SK-MEL-5 (cell line): ENCODE measurements at regions not wholly inside any gene's neighbourhood (a gene's known extent, or its start where the extent isn't known, plus 50 kb on each side); places are given as distances from the start of the nearest gene placed in this dataset.
"Not testable (repeated sequence)": the region's sequence is repeated elsewhere in the genome, so short reads cannot be mapped to it uniquely, and the experiment has no call there.

Experiments used
- DNase-seq: peaks from one replicate; pipeline ENCODE4 v3.0.0-alpha.2; 2016; ENCODE audit warnings: low read depth, low spot score
- in situ Hi-C: cut with HindIII; loops from 2 replicates; pipeline ENCODE4 v1.10.0; 2016; ENCODE audit warnings: low sequenced_read_pairs, high pct_unique_total_duplicates, low pct_unique_long_range_greater_than_20kb

DNA sequence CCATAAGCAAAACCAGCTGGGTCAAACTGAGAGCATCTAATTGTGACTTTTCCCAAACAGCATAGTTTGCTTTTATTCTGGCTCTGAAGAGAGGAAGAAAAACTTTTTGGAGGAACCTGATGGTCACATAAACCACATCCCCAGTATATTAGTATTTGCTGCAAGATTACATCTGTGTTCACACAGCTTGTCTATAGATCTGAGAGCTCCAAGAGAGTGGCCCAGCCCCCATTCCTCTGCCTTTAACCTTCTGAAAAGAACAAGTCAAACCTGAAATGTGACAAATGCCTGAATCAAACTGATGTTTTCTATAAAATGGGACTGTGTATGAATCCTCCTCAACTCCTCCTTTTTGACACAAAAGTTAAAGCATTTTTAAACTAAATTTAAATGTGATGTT, 435.2 kb downstream of the ZNF479 start:
- in situ Hi-C loops, DNase-seq: not testable (repeated sequence)

DNA sequence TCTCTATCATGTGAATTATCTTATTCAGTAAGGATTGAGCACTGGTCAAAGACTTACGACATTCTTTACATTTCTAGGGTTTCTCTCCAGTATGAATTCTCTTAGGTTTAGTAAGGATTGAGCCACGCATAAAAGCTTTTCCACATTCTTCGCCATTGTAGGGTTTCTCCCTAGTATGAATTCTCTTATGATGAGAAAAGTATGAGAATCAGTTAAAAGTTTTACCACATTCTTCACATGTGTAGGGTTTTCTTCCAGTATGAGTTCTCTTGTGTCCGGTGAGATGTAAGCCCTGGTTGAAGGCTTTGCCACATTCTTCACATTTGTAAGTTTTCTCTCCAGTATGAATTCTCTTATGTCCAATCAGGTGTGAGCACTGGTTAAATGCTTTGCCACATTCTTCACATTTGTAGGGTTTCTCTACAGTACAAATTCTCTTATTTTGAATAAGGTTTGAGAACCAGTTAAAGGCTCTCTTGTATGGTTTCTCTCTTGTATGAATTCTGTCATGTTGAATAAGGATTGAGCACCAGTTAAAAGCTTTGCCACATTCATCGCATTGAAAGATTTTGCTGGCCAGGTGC, 445.9 kb downstream of the ZNF479 start:
- no peak for DNase-seq
- in situ Hi-C loops, result no loop called here

DNA sequence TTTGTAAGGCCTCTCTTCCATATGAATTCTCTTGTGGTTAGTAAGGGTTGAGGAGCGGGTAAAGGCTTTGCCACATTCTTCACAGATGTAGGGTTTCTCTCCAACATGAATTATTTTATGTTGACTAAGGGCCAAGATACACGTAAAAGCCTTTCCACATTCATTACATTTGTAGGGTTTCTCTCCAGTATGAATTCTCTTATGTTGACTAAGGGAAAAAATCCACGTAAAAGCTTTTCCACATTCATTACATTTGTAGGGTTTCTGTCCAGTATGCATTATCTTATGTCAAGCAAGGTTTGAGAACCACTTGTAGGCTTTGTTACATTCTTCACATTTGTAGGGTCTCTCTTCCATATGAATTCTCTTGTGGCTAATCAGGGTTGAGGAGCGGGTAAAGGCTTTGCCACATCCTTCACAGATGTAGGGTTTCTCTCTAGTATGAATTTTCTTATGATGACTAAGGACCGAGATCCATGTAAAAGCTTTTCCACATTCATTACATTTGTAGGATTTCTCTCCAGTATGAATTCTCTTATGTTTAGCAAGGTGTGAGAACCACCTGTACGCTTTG, 493.0 kb downstream of the ZNF479 start:
- in situ Hi-C loops, result no loop called here
- DNase-seq, result no peak

DNA sequence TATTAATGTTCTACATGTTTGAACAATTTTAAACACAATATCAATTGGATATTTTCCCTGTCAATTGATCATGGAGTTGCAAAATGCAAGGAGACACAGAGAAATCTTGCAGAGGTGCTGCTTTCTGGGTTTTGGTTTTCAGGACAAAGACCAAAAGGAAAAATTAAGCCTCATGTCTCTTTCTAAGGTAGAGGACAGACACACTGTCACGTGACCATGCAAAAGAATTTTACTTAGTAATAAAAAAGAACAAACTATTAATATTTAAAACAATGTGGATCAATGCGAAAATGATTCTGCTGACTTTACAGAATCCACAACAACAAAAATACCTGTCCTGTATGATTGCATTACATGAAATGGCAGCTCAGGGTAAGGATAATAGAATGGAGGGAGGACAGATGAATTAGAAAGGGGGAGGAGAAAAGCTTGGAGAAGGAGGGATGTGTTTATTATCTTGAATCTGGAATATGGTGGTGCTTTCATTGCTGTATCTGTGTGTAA, 493.7 kb upstream of the NUPR2 start:
- in situ Hi-C loops, result no loop called here

DNA sequence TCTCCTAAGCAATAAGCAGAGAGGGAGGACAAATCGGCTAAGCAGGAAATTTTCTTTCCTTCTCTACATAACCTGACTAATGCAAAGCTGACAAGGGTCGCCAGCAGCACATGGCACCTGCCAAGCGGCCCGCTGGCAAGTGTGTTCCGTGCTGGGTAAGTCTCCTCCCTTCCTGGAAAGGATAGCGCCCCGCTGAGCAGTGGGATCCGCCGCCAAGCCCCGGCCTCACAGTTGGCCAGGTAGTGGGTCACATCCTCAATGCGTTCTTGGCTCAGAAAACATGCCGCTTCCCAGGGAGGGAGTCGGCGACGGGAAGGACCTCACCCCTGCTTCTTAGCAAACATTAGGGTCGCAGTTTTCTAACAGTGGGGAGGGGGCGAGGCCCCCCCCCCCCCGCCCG, 488.9 kb upstream of the NUPR2 start:
- in situ Hi-C loops, result no loop called here
- DNase-seq, result no peak

More for the DNA sequence above, 493.7 kb upstream of the NUPR2 start:
- no peak for DNase-seq

DNA sequence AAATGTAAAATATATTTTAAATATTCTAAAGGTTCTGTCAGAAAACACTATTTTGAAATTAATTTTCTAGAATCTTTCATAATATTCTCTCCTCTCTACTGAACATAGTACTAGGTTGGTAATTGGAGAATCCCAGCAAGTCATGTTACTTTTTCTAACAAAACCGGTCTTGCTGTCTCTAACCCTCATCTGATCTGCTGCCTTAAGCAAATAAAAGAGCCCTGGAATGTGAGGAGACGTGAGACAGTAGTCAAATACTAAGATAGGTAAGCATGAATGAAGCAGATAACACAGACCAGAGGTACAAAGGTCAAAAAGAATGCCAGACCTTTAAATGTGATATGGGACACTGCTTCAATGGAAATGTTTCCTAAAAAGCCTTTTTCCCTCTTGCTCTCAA, 462.4 kb upstream of the NUPR2 start:
- in situ Hi-C loops, result no loop called here
- DNase-seq, result no peak

DNA sequence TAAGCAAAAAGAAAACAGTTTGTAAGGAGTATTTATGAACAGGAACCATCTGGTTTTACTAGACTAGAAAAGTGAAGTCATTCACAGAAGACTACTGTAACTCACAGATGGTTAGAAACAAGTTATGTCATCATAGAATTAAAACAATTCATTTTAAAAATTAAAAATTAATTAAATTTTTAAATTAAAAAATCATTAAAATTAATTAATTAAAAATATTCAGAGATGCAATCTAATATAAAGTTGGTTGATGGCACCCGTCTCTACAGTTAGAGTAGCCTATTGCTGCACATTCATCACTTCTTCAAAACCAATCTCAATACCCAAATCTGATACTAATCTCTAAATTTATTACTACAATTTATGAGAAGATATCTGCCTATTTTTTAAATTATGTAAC, 454.8 kb upstream of the NUPR2 start:
- in situ Hi-C loops, result no loop called here
- DNase-seq, result no peak

DNA sequence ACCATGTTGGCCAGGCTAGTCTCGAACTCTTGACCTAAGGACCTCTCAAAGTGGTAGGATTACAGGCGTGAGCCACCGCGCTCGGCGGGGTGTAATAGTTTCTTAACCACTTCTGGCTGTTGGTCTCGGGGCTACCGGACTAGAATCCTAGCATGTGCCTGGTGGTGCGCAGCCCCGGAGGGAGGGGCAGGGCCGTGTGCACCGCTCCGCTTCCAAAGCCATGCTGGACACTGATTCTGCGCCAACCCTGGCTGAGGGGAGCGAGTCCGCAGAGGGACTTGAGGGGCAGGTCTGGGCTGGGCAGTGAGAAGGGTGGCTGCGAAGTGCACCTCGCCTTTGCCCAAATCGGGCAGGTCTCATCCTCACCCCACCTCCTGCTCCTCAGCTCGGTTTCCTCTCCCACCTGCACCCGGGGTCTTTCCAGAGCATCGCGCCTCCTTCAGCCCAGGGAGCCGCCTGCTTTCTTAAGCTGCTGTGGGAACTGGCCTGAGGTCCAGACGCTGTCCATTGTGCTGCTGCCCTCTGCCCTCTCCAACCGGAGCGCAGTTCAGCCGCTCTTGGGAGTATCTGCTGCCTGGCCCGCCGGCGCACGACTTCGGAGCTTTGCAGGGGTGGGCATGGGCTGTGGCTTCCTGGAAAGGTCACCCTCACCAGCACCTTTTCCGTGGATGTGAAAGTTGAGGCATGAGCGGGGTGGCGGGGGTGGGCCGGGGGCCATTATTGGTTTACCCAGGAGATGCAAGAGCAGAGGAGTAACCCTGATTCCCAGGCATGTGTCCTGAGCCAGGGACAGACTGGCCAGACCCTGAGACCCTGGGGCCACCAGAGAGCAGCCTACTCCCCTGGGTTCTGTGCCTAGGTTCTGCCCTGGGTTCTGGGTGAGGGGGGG, 422.6 kb upstream of the NUPR2 start:
- in situ Hi-C loops, result no loop called here
- DNase-seq, result no peak

DNA sequence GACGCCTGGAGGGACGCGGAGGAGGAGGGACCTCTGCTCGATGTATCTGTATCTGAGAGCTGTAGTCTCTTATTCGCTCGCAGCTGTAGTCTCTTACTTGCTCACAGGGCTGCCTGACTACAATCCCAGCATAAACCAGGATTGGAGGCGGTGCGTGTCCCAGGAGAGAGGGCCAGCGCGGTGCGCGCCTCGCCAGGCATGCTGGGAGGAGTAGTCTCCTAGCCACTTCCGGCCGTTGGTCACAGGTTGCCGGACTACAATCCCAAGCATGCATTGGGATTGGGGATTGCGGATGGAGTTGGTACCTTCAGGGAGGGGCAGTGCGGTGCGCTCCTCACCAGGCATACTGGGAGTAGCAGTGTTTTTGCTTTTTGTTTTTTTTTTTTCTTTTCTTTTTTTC, 421.7 kb upstream of the NUPR2 start:
- DNase-seq, result no peak
- in situ Hi-C loops, result no loop called here

DNA sequence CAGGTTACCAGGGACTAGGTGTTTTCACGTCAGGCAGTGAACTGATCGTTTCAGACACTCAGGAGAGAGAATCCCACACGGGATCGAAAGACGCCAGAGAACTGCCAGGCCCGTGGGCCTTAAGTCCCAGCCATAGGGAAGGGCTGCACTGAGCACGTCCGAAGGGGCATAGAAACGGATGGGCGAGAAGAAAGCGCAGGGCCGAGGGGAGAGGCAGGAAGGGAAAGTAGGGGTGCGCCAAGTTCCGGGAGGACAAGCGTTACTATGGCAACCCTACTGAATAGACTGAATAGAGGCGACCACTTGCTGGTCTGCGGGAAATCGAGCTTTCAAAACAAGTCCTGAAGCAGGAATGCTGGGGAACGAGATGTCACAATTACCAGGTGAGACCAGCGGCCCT, 421.3 kb upstream of the NUPR2 start:
- in situ Hi-C loops, result no loop called here

DNA sequence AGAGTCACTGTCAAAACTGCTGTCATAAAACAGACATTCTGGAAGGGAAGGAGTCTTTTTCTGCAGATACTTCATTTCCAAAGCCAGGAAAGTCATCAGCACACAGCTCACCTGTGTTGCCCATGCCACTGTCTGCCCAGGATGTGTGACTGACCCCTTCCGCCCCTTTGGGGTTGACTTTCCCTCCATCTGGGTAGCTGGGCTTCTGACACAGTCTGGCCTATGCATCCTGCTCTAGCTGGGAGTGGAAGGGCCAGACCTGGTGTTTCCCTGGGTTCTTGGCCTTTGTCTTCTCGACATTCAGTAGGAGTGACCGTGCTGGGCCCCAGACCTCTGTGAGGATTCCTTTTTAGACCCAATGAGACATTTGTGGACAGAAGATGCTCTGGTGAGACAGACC, 378.9 kb upstream of the NUPR2 start:
- no peak for DNase-seq
- in situ Hi-C loops, result no loop called here

More for the DNA sequence above, 421.3 kb upstream of the NUPR2 start:
- DNase-seq, result no peak

DNA sequence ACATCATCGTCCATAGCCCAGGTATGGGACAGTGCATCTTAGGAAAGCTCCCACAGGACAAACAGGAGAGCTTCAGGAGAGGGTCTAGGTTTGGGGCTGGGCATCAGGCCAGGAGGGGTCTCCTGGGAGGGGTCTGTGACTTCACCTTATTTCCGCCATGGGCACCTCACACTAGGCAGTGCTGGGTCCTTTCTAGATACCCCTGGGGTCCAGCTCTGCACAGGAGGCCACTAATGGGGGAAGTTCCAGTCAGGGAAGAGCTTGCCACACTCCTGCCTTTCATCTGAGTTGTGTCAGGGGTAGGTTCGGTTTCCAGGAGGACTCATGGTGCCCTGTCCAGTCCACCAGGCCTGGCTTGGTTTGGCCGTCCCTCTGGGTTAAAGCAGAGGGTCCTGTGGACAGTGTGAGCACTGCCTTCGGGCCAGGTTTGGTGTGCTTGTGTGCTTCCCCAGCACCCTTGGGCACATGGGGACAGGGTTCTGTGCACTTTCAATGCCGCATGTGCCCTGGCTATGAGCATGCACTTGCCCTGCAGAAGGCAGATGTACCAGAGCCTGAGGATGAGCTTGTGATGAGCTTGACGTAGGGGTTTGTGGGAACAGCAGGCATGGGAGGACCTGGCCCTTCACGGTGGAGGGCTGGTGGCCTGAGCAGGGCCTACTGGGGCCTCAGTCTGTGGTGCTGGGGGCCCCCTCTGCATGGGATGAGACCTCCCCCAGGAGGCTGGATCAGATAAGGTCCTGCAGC, 377.7 kb upstream of the NUPR2 start:
- in situ Hi-C loops, result no loop called here
- DNase-seq, result no peak

DNA sequence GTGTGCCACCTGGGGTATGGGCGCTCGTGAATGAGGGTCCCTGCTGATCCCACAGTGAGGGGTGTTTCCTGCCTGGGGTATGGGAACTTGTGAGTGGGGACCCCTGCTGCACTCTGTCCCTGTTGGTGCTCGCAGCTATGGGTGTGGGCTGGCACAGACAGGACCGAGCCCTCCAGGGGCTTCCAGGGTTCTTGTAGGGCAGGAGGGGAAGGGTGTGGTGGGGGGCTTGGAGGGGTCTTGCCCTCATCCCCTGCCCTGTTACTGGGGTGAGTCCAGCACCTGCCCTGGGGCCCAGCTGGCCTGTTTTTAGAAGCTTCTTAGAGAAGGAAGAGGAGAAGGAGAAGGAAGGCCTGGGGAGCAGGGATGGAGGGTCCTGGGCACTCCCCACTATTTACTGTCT, 377.0 kb upstream of the NUPR2 start:
- in situ Hi-C loops, result no loop called here
- DNase-seq, result no peak

DNA sequence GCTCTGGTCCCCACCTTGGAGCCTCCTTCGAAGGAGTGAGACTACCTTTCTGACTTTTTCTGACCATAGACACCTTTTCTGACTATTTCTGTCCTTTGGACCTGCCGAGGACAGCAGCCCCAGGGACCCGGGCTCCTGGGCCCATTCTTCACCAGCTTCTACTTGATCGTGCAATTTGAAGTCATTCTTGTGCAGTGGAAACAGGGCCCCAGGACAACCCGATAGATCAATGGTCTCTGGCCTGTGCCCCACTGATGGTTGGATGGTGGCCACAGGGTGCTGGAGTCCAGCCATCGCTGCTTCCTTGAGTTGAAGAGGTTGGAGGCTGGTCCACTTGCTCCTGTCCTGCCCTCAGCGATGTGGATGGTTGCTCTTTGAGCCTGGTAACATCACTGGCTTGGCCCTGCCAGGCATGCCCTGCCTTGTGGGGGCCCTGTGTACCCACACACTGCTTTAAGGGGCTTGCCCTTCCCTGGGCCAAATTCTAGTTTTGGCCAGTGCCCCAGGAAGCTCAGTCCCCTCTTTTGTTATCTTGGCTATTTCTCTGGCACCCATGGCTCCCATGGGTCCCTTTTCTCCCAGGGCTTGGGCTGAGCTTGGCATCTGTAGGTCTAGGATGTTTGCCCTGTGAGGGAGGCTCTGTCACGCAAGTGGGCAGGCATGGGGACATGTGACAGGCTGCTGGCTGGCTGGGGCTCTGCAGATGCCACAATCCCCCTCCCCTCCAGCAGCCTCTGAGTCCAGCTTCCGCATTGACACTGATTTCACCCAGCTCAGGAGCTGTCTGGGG, 375.6 kb upstream of the NUPR2 start:
- DNase-seq, result no peak

DNA sequence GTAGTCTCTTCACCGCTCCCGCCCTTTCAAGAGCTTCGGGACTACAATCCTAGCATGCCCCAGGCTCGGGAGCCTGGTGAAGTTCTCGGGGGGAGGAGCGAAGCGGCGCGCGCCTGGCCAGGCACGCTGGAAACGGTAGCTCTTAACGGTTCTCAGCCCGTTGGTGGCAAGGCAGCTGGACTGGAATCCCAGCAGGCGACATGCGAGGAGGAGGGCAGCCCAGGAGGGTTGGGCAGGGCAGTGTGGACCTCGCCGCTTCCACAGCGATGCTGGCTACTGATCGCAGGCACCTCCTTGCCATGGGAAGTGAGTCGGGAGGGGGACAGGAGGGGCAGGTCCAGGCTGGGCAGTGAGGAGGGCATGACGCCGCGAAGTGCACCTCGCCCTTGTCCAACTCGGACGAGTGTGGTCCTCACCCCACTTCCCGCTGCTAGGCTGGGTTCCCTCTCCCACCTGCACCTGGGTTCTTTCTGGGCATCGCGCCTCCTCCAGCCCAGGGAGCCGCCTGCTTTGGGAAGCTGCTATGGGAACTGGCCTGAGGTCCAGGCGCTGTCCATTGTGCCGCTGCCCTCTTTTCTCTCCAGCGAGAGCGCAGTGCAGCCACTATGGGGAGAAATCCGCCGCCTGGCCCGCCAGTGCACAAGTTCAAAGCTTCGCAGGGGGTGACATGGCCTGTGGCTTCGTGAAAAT, 367.8 kb upstream of the NUPR2 start:
- in situ Hi-C loops, result no loop called here
- no peak for DNase-seq

More for the DNA sequence above, 375.6 kb upstream of the NUPR2 start:
- in situ Hi-C loops, result no loop called here

DNA sequence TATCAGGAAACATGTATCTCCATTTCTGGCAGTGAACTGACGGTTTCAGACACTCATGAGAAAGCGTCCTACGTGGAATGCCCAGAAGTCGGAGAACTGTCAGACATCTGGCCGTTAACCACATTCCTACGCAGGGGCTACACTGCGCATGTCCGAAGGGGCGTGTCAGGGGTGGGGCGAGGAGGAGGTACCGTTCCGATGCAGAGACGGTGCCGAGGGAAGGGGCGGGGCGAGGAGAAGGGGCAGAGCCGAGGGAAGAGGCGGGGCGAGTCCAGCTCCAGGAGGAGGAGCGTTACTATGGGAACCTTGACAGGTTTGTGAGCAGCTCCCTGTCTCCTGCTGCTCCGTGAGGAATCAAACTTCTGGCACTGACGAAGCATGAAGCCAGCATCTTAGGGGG, 366.9 kb upstream of the NUPR2 start:
- DNase-seq, result no peak
- in situ Hi-C loops, result no loop called here

DNA sequence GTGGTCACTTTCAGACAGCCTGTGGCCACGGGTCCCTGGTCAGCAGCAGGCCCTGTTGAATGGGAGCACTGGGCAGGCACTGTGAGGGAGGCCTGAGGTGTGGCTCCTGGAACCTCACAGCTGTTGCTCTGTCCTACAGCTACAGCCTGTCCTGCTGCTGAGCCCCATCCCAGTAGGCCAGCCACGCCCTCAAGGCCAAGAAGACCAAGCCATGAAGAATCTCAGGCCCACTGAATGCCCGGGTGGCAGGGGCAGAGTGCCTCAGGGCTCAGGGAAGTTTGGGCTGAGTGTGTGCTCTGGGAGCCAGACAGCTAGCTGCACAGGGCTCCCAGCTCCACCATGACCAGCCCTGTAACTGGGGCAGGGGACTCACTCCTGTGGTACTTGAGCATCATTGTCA, 363.5 kb upstream of the NUPR2 start:
- in situ Hi-C loops, result no loop called here

More for the DNA sequence above, 363.5 kb upstream of the NUPR2 start:
- DNase-seq, result no peak
